ENCODE measurements at regions not wholly inside any gene's neighbourhood (a gene's known extent, or its start where the extent isn't known, plus 50 kb on each side); places are given as distances from the start of the nearest gene placed in this dataset.

DNA sequence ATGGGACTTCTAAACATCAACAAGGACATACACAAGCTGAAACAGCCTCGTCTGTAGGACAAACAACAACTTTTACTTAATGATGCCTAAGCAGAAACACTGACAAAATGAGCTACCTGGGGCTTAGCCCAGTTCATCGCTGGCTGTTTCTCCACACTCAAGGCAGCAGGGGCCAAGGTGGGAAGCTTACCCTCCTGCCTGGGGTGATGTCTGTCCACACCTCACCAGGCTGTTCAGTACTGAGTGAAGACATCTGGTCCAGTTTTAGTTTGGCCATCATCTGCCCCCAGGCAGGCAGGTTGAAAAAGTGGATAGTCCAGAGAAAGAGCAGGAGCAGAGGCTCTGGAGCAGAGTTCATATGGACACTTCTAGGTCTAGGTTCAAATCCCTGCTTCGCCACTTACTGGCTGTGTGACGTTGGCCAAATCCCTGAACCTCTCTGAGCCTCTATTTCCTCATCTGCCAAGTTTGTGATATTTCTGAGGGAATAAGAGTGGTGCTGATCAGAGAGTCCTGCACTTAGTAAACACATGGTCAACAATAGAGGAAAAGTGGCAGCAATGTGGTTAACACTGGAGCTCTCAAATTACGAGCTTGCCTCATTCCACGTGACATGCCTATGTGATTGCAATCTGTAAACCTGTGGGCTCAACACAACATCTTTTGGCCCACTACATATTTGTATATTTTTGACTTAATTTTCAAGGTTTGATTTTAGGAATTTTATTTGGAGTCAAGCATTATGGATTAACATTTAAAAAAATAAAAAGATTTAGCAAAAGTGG lies 720.1 kb upstream of the TMEM132C start:
- TF ChIP-seq, protein P1, sequence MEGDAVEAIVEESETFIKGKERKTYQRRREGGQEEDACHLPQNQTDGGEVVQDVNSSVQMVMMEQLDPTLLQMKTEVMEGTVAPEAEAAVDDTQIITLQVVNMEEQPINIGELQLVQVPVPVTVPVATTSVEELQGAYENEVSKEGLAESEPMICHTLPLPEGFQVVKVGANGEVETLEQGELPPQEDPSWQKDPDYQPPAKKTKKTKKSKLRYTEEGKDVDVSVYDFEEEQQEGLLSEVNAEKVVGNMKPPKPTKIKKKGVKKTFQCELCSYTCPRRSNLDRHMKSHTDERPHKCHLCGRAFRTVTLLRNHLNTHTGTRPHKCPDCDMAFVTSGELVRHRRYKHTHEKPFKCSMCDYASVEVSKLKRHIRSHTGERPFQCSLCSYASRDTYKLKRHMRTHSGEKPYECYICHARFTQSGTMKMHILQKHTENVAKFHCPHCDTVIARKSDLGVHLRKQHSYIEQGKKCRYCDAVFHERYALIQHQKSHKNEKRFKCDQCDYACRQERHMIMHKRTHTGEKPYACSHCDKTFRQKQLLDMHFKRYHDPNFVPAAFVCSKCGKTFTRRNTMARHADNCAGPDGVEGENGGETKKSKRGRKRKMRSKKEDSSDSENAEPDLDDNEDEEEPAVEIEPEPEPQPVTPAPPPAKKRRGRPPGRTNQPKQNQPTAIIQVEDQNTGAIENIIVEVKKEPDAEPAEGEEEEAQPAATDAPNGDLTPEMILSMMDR (IDR thresholded peaks at IDR 0.05; ENCODE audit: insufficient read depth, low read depth, low read length, missing control alignments), result no peak
- no peak for DNase-seq (ENCODE audit: low read depth)
- H3K4me3 ChIP-seq (ENCODE audit: low read length), result no peak overlapping the region

DNA sequence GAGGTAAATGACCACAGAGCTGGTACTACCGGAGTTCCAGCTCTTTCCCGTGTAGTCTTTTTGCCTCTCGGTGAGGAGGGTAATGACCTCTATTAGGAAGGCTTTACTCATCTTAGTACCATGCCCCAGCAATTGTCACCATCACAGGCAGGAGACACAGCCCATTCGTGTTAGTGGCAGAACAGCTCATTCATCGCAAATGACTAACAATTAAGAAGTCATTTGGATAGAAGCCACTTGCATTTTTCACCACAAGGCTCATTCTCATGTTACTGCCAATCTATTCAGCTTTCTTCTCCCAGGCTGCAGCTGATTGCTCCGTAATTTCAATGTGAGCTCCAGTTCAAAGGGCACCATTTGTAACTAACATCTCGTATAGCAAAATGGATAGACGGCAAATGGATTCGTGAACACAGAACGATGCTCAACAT lies 718.8 kb upstream of the TMEM132C start:
- TF ChIP-seq, protein P1 (IDR thresholded peaks at IDR 0.05; ENCODE audit: insufficient read depth, low read depth, low read length, missing control alignments), result no peak
- H3K4me3 ChIP-seq (ENCODE audit: low read length), result no peak overlapping the region
- DNase-seq (ENCODE audit: low read depth), result no peak

DNA sequence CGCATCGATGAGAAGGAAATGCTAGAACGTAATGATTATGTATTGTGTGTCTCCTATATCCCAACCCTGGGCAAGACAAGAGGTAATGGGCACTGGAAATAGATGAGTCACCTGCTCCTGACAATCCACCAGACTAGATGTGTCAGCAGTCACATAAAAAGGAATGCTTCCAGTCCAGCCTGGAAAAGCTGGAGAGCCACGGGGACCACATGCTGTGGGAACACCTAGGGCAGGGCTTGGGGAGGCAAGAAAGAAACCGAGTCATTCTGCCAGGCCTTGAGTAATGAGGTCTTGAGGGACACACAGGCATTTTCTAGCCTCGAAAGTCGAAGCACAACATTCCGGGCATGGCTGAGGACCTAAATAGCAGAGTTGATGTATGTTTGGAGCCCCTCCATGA lies 716.7 kb upstream of the TMEM132C start:
- peak; percentile 20 for DNase-seq (ENCODE audit: low read depth)
- TF ChIP-seq, protein P1 (IDR thresholded peaks at IDR 0.05; ENCODE audit: insufficient read depth, low read depth, low read length, missing control alignments), result no peak
- no peak overlapping the region for H3K4me3 ChIP-seq (ENCODE audit: low read length)

DNA sequence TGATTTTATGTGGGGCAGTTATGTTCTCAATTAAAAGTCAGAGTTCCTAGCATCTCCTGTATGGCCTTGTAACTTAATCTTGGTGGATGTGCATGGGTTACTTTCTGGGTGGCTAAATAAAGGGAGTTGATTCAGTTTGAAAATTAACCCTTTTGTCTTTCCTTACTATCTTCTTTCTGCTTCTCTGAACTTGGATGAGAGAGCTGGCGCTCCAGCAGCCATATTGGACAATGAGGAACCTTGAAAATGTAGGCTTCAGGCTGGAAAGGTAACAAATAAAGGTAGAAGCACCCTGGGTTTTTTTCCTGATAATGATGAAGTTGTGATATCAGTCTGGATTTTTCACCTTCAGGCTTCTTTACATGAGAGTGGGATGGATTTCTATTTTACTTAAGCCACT lies 714.1 kb upstream of the TMEM132C start:
- no peak for DNase-seq (ENCODE audit: low read depth)
- TF ChIP-seq, protein P1 (IDR thresholded peaks at IDR 0.05; ENCODE audit: insufficient read depth, low read depth, low read length, missing control alignments), result no peak
- H3K4me3 ChIP-seq (ENCODE audit: low read length), result no peak overlapping the region

DNA sequence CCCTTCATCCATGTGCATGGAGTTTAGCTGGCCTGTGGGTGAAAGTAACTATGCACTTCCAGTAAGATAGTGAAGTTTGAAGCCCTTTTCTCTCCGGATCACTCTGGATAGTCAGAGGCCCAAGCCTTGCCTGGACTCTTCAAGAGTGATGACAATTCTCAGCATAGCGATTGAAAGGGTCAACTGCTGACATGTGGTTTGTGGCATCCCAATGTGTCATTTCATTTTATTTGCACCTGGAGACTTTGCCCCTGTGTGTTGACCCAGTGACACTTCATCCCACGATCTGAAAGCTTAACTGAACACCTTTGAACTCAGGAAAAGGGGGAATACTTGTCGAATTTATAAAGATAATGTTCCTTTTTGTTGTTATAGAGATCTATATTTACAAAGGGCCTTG lies 711.9 kb upstream of the TMEM132C start:
- DNase-seq (ENCODE audit: low read depth), result no peak

DNA sequence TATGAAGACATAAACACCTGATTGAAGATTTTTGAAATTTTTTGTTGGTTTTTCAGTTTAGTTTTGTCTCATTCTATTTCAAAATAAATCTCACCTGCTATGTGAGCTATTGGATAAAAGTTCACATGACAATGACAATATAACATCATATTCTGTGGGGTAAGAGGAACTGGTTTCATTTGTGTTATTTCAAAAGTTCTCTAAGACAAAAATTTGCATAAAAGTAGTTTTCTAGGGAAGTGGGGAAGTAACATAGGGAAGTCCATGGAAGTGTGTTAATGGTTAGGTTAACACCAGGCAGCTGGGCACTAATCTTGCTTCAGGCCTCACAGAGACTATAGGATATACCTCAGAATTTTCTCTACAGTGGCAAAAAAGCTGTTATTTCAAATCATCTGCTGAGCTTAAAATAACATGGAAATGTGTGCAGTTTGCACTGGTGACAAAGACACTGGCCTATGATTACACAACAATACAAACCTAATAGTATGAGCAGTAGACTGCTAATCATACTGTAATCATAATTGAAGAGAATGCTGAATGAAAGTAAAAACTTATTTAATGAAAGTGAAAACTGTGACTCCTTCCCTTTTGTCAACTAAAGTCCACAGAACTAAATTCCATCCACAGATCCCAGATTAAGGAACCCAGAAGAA lies 710.6 kb upstream of the TMEM132C start:
- no peak for DNase-seq (ENCODE audit: low read depth)
- no peak overlapping the region for H3K4me3 ChIP-seq (ENCODE audit: low read length)
- TF ChIP-seq, protein P1 (IDR thresholded peaks at IDR 0.05; ENCODE audit: insufficient read depth, low read depth, low read length, missing control alignments), result no peak

More for the DNA sequence above, 711.9 kb upstream of the TMEM132C start:
- H3K4me3 ChIP-seq (ENCODE audit: low read length), result no peak overlapping the region
- TF ChIP-seq, protein P1 (IDR thresholded peaks at IDR 0.05; ENCODE audit: insufficient read depth, low read depth, low read length, missing control alignments), result no peak

All from epithelial cell of esophagus (primary cell).